Neural crest cell (in vitro differentiated cells): ENCODE measurements at regions not wholly inside any gene's neighbourhood (a gene's known extent, or its start where the extent isn't known, plus 50 kb on each side); places are given as distances from the start of the nearest gene placed in this dataset.

Experiments
- DNase-seq: peaks from one replicate; pipeline ENCODE4 v3.0.0; 2021; ENCODE audit warnings: low read depth, mixed read lengths, low spot score
- H3K27ac Mint-ChIP-seq: one replicate; pipeline ENCODE4 v1.8.0; 2021; ENCODE audit warnings: mild to moderate bottlenecking, mixed read lengths; ENCODE audit not compliant: unreplicated experiment
- H3K27me3 Mint-ChIP-seq: 2 replicates; pipeline ENCODE4 v1.8.0; 2021; ENCODE audit warnings: low read depth, mild to moderate bottlenecking, mixed read lengths
- H3K36me3 Mint-ChIP-seq: 2 replicates; pipeline ENCODE4 v1.8.0; 2021; ENCODE audit warnings: low read depth, mild to moderate bottlenecking, mixed read lengths
- H3K4me1 Mint-ChIP-seq: 2 replicates; pipeline ENCODE4 v1.8.0; 2021; ENCODE audit warnings: mixed read lengths
- H3K4me3 Mint-ChIP-seq: one replicate; pipeline ENCODE4 v1.8.0; 2021; ENCODE audit warnings: mild to moderate bottlenecking, mixed read lengths
- H3K9me3 Mint-ChIP-seq: 2 replicates; pipeline ENCODE4 v1.8.0; 2021; ENCODE audit warnings: mixed read lengths
- TF ChIP-seq, protein P1 (sequence below): fragments of 200-600 bp; sonication (generic); conservative IDR thresholded peaks from 2 replicates; pipeline ENCODE4 v1.5.0; 2021; ENCODE audit warnings: antibody characterized with exemption, mild to moderate bottlenecking

DNA sequence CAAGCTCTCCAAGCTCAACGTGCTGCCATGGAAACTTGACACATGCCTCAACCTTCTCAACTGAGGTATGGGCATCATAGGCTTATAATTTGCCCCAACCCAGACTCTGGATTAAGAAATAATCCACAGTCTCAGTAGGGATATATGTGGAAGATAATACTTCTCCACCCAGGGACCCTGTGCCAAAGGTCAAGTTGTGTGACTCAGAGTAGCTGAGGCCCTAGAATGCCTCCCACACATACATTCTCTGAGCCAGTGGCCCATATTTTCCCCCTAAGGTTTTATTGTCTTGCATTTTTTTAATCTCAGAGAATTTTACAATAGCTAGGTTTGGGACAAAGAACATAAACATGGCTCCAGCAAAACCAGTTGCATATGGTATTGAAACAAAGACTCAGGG is 283.1 kb downstream of the IDS start:
- Mint-ChIP-seq H3K4me3 (no peak overlapping the region), H3K27me3 (no peaks in the 10 kb centered on the region), H3K4me1 (no peaks in the 10 kb centered on the region), H3K27ac (no peak overlapping the region), H3K9me3 (peaks cover 16% of the 10 kb centered on the region), H3K36me3 (peaks cover 2% of the 10 kb centered on the region)
- TF ChIP-seq, protein P1, sequence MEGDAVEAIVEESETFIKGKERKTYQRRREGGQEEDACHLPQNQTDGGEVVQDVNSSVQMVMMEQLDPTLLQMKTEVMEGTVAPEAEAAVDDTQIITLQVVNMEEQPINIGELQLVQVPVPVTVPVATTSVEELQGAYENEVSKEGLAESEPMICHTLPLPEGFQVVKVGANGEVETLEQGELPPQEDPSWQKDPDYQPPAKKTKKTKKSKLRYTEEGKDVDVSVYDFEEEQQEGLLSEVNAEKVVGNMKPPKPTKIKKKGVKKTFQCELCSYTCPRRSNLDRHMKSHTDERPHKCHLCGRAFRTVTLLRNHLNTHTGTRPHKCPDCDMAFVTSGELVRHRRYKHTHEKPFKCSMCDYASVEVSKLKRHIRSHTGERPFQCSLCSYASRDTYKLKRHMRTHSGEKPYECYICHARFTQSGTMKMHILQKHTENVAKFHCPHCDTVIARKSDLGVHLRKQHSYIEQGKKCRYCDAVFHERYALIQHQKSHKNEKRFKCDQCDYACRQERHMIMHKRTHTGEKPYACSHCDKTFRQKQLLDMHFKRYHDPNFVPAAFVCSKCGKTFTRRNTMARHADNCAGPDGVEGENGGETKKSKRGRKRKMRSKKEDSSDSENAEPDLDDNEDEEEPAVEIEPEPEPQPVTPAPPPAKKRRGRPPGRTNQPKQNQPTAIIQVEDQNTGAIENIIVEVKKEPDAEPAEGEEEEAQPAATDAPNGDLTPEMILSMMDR = no peak
- DNase-seq = no peak

DNA sequence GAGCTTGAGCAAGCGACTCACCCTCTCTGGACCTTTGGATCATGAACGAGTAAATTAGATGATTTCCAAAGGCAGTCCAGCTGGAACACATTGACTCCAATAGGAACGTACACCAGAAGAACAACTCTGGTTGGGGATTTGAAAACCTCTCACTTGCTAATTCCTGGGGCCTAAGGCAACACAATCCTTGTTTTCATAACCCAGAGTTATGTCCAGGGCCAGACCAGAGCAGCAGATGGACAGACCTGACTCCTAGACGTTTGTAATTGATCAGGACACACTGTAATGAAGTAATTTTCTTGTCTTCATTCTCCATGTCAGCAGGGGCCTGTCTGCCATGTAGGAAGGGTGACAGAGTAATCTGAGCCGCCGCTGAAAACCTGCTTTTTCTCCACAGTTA is 283.9 kb downstream of the IDS start:
- H3K4me3 Mint-ChIP-seq = no peak overlapping the region
- TF ChIP-seq, protein P1 = no peak
- peaks cover 17% of the 10 kb centered on the region for H3K9me3 Mint-ChIP-seq
- H3K27me3 Mint-ChIP-seq = no peaks in the 10 kb centered on the region
- no peaks in the 10 kb centered on the region for H3K36me3 Mint-ChIP-seq
- no peak for DNase-seq
- H3K4me1 Mint-ChIP-seq = no peaks in the 10 kb centered on the region
- no peak overlapping the region for H3K27ac Mint-ChIP-seq

DNA sequence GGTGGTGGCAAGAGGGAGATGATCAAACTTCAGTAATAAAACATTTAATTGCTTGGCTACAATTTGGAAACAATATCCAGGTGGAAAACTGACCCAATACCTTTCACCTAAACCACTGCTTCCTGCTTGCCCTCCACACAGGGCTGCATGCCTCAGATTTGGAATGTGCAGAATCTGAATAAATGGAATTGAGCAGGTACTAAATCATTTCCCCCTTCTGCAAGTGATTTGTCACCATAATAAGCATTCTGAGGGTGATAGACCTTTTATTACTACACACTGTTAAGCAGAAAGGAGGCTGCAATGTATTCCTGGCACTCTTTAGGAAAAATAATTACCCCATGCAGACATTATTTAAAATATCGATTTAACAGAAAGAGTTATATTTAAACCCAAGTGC is 291.8 kb downstream of the IDS start:
- no peak for DNase-seq
- H3K27ac Mint-ChIP-seq = no peak overlapping the region
- no peaks in the 10 kb centered on the region for H3K36me3 Mint-ChIP-seq
- H3K4me1 Mint-ChIP-seq = no peaks in the 10 kb centered on the region
- TF ChIP-seq, protein P1 = no peak
- no peaks in the 10 kb centered on the region for H3K27me3 Mint-ChIP-seq
- H3K9me3 Mint-ChIP-seq = peaks cover 12% of the 10 kb centered on the region
- no peak overlapping the region for H3K4me3 Mint-ChIP-seq

DNA sequence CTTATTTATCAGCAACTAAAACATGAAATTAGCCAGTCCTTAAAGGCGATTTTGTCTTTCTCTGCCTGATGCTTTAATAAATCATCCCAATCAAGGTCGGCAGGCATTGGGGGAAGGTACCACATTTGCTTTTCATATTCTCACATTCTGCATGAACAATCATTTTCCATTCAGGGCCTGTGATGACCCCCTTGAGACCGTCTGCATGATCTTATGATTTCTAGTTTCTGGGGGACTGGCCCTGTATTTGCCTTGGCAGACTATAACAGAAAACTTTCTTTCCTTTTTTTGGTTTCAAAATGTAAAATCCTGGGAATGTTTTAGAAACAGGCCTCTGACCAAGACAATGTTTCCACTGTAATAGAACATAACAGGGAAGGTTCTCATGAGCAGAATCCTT is 296.8 kb downstream of the IDS start:
- Mint-ChIP-seq H3K36me3 (no peaks in the 10 kb centered on the region), H3K4me1 (no peaks in the 10 kb centered on the region), H3K9me3 (peaks cover 3% of the 10 kb centered on the region), H3K27me3 (no peaks in the 10 kb centered on the region), H3K27ac (no peak overlapping the region), H3K4me3 (no peak overlapping the region)
- TF ChIP-seq, protein P1 = no peak
- DNase-seq = no peak

DNA sequence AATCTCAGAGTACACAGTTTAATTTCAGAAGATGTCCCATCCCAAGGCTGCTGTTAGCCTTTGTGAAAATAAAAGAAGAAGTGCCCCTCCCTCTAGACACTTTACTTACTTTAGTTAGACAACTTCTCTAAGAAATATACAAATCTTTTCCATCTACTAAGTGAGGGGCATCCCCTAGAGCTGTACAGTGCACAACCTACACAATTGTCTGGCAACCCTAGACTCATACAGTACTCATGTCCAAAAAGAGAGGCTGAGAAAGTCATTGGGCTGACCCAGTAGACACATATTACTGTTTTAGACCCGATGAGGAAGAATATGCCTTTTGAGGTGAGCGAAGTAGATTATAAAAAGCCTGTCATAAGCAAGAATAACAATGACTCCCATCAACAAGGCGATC is 297.6 kb downstream of the IDS start:
- no peaks in the 10 kb centered on the region for H3K27me3 Mint-ChIP-seq
- H3K27ac Mint-ChIP-seq = no peak overlapping the region
- TF ChIP-seq, protein P1 = no peak
- no peak for DNase-seq
- peaks cover 3% of the 10 kb centered on the region for H3K9me3 Mint-ChIP-seq
- H3K36me3 Mint-ChIP-seq = no peaks in the 10 kb centered on the region
- no peak overlapping the region for H3K4me3 Mint-ChIP-seq
- no peaks in the 10 kb centered on the region for H3K4me1 Mint-ChIP-seq

DNA sequence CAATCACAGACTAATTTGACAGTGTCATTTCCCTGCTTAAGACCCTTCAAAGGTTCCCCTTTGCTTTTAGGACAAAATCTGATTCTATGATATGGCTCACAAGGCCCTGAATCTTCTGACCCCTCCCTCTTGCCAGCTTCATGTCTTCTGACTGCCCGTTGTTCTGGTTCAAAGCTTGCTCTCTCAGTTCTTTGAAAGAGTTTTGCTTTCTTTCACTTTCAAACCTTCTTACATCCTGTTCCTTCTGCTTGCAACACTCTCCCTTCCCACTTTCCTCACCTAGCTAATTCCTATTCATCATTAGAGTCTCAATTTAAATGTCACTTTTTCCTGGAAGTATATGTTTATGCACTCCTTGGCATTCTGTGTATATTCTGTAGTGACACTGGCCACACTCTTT is 299.2 kb downstream of the IDS start:
- H3K9me3 Mint-ChIP-seq = peaks cover 3% of the 10 kb centered on the region
- no peaks in the 10 kb centered on the region for H3K36me3 Mint-ChIP-seq
- no peak for DNase-seq
- no peaks in the 10 kb centered on the region for H3K27me3 Mint-ChIP-seq
- no peak overlapping the region for H3K27ac Mint-ChIP-seq
- no peaks in the 10 kb centered on the region for H3K4me1 Mint-ChIP-seq
- no peak overlapping the region for H3K4me3 Mint-ChIP-seq
- TF ChIP-seq, protein P1 = no peak
